Sigmoid colon (tissue), 3 donors: ENCODE measurements at regions not wholly inside any gene's neighbourhood (a gene's known extent, or its start where the extent isn't known, plus 50 kb on each side); places are given as distances from the start of the nearest gene placed in this dataset.

Source experiments
- CTCF ChIP-seq, 4 experiments: fragments of 450-650 bp in 3 of 4; fragments of 200-600 bp in 1 of 4; IDR thresholded peaks; one replicate each; pipeline ENCODE4 v1.5.1; 2016 to 2019; ENCODE audit warnings: antibody characterized with exemption in 4 of 4, mild to moderate bottlenecking in 3 of 4, moderate library complexity in 2 of 4
- POLR2A ChIP-seq, 2 donors: fragments of 450-650 bp; IDR thresholded peaks; one replicate each; pipeline ENCODE4 v1.6.1; 2016; ENCODE audit warnings: antibody characterized with exemption in 2 of 2, mild to moderate bottlenecking in 2 of 2, moderate library complexity in 2 of 2

DNA sequence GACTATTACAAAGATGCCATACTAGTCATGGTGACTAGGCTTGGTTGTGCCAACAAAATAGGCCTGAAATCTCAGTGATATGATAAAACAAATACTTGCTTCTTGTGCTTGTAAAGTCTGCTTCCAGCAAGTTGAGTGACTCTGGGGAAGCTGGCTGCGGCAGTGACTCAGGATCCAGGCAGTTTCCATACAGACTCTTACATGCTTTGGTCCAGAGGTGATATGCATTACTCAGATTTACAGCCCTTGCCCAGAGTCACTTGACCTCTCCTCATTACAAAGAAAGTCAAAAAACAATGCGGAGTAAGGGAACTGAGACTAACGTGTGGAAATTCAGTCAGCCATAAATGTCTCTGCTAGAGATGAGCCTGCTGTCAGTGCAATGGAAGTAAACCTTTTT is 387.5 kb downstream of the KCNA4 start:
- TF ChIP-seq CTCF (IDR thresholded peaks at IDR 0.05): no peak
- no peak for TF ChIP-seq POLR2A (IDR thresholded peaks at IDR 0.05)
